ENCODE measurements at regions not wholly inside any gene's neighbourhood (a gene's known extent, or its start where the extent isn't known, plus 50 kb on each side); places are given as distances from the start of the nearest gene placed in this dataset.
A peak's percentile ranks its signal among the peaks of the same experiment; 100 is the strongest.

DNA sequence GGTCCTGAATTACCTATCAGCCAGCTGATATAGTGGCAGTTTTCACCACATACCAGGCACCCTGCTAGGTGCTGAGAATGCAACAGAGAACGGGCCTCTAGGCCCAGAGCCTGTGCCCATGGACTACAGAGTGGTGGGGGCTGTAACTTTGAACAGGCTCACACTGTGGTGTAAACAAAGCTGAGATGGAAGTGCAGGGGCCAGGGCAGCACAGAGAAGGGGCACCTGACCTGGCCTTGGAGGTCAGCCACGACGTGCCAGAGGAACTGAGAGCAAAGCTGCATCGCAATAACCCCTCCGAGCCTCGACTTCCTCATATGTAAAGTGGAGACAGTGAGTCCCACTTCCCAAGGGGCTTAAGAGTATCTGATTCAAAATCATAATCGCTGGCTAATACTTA lies 105.8 kb downstream of the MAFB start:
- intact Hi-C loops (cut with DNase I, micrococcal nuclease): no loop called here
- DNase-seq: no peak
- TF ChIP-seq, protein P1, sequence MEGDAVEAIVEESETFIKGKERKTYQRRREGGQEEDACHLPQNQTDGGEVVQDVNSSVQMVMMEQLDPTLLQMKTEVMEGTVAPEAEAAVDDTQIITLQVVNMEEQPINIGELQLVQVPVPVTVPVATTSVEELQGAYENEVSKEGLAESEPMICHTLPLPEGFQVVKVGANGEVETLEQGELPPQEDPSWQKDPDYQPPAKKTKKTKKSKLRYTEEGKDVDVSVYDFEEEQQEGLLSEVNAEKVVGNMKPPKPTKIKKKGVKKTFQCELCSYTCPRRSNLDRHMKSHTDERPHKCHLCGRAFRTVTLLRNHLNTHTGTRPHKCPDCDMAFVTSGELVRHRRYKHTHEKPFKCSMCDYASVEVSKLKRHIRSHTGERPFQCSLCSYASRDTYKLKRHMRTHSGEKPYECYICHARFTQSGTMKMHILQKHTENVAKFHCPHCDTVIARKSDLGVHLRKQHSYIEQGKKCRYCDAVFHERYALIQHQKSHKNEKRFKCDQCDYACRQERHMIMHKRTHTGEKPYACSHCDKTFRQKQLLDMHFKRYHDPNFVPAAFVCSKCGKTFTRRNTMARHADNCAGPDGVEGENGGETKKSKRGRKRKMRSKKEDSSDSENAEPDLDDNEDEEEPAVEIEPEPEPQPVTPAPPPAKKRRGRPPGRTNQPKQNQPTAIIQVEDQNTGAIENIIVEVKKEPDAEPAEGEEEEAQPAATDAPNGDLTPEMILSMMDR (IDR thresholded peaks at IDR 0.05): no peak
- H3K4me3 ChIP-seq: no peak overlapping the region
- ATAC-seq: no peak
- no peaks in the 10 kb centered on the region for H3K9me3 ChIP-seq
- H3K36me3 ChIP-seq (ENCODE audit: low read depth): no peaks in the 10 kb centered on the region
- H3K4me1 ChIP-seq (ENCODE audit: low read depth): no peaks in the 10 kb centered on the region

GRCh38 chr20:40582531-40582930 lies 106.5 kb downstream of the MAFB start:
- H3K9me3 ChIP-seq: no peaks in the 10 kb centered on the region
- DNase-seq: peak in 1 of 3 donors; percentile 52
- TF ChIP-seq, protein P1 (IDR thresholded peaks at IDR 0.05): no peak
- no peak overlapping the region for H3K4me3 ChIP-seq
- H3K36me3 ChIP-seq (ENCODE audit: low read depth): no peaks in the 10 kb centered on the region
- ATAC-seq: peak; percentile 74
- intact Hi-C loops (cut with DNase I, micrococcal nuclease): no loop called here
- H3K4me1 ChIP-seq (ENCODE audit: low read depth): no peaks in the 10 kb centered on the region

DNA sequence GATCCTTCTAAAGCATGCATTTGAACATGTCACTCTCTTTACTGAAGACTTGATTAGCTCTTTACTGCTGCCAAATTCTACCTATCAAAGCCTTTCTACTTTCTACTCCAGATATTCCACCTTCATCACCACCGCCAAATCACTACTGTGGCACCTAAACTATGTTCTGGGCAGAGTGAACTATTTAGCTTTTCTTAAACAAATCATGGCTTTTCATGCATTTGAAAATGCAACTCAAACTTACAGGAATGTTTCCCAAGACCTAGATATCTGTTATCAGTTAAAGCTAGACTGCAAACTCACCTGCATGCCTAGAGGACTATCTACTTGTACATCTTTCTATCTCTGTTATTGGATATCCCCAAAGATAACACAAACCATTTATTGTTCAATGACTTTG lies 109.3 kb downstream of the MAFB start:
- Histone ChIP-seq H3K4me3 (no peak overlapping the region), H3K4me1 (ENCODE audit: low read depth) (no peaks in the 10 kb centered on the region), H3K36me3 (ENCODE audit: low read depth) (no peaks in the 10 kb centered on the region), H3K9me3 (no peaks in the 10 kb centered on the region)
- TF ChIP-seq, protein P1 (IDR thresholded peaks at IDR 0.05): no peak
- no peak for ATAC-seq
- no peak for DNase-seq
- intact Hi-C loops (cut with DNase I, micrococcal nuclease): no loop called here

DNA sequence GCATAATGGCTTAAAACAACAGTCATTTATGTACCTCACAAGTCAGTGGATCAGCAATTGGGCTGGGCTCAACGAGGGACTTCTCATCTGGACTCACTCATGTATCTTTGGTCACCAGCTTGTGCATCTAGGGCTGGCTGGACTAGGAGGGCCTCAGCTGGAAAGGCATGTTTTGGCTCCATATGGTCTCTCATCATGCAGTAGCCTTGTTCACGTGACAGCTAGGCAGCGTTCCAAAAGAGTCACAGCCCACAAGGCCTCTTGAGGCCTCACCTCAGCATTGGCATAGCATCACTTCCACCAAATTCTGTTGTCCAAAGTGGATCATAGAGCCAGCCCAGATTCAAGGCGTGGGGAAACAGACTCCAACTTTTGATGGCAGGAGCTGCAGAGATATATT lies 110.1 kb downstream of the MAFB start:
- H3K4me3 ChIP-seq: no peak overlapping the region
- no peaks in the 10 kb centered on the region for H3K36me3 ChIP-seq (ENCODE audit: low read depth)
- H3K9me3 ChIP-seq: no peaks in the 10 kb centered on the region
- TF ChIP-seq, protein P1 (IDR thresholded peaks at IDR 0.05): no peak
- intact Hi-C loops (cut with DNase I, micrococcal nuclease): no loop called here
- ATAC-seq (no peak), DNase-seq (no peak)
- H3K4me1 ChIP-seq (ENCODE audit: low read depth): no peaks in the 10 kb centered on the region

DNA sequence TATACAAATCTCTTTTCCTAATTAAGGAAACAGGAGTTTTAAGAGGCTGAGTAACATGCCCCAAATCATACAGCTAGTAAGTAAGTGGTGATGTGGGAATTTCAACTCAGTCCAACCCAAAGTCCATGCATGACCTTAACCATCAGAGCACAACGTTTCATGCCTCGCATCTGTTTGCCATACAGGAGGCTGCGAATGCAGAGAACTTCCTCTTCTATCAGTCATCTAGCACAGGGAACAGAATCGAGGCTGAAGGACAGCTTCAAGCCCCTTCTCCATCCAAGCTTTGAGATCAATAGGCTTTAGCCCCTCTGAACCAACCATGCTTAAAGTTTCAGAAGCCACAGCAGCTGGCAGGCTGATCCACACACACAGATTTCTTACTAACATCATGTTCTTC lies 113.2 kb downstream of the MAFB start:
- no peak for ATAC-seq
- Histone ChIP-seq H3K4me1 (ENCODE audit: low read depth) (no peaks in the 10 kb centered on the region), H3K4me3 (no peak overlapping the region), H3K36me3 (ENCODE audit: low read depth) (no peaks in the 10 kb centered on the region), H3K9me3 (no peaks in the 10 kb centered on the region)
- TF ChIP-seq, protein P1 (IDR thresholded peaks at IDR 0.05): no peak
- DNase-seq: no peak
- intact Hi-C loops (cut with DNase I, micrococcal nuclease): no loop called here

- intact Hi-C loops (cut with DNase I, micrococcal nuclease): no loop called here
- Histone ChIP-seq H3K9me3 (no peaks in the 10 kb centered on the region), H3K4me3 (no peak overlapping the region), H3K4me1 (ENCODE audit: low read depth) (no peaks in the 10 kb centered on the region), H3K36me3 (ENCODE audit: low read depth) (no peaks in the 10 kb centered on the region)
- no peak for DNase-seq
- no peak for ATAC-seq
- TF ChIP-seq, protein P1 (IDR thresholded peaks at IDR 0.05): no peak
Measured at GRCh38 chr20:40572251-40572650, 116.8 kb downstream of the MAFB start.
